ENCODE measurements at regions not wholly inside any gene's neighbourhood (a gene's known extent, or its start where the extent isn't known, plus 50 kb on each side); places are given as distances from the start of the nearest gene placed in this dataset.

GRCh38 chr5:44888435-44888834 is 79.7 kb downstream of the MRPS30 start:
- TF ChIP-seq CTCF (IDR thresholded peaks at IDR 0.05; ENCODE audit: poor library complexity, severe bottlenecking) (no peak), EP300 (conservative IDR thresholded peaks at IDR 0.05; ENCODE audit: poor library complexity, severe bottlenecking) (no peak), TAF1 (IDR thresholded peaks at IDR 0.05; ENCODE audit: low read depth) (no peak), RAD21 (conservative IDR thresholded peaks at IDR 0.05) (no peak), EZH2 (IDR thresholded peaks at IDR 0.05; ENCODE audit: borderline replicate concordance, insufficient read depth, low read length, poor library complexity, severe bottlenecking) (no peak), REST (IDR thresholded peaks at IDR 0.05; ENCODE audit: borderline replicate concordance) (no peak), MXI1 (conservative IDR thresholded peaks at IDR 0.05; ENCODE audit: poor library complexity, severe bottlenecking) (no peak), POLR2AphosphoS5 (IDR thresholded peaks at IDR 0.05) (no peak), SMC3 (conservative IDR thresholded peaks at IDR 0.05; ENCODE audit: poor library complexity) (no peak)
